HG03469 (cell line): ENCODE measurements at regions not wholly inside any gene's neighbourhood (a gene's known extent, or its start where the extent isn't known, plus 50 kb on each side); places are given as distances from the start of the nearest gene placed in this dataset.

Source experiments
- ATAC-seq: cut with Tn5 transposase; IDR thresholded peaks from one replicate; pipeline ENCODE4 v1.9.1; 2021; ENCODE audit warnings: mild to moderate bottlenecking, moderate library complexity, moderate number of reproducible peaks; ENCODE audit not compliant: unreplicated experiment

DNA sequence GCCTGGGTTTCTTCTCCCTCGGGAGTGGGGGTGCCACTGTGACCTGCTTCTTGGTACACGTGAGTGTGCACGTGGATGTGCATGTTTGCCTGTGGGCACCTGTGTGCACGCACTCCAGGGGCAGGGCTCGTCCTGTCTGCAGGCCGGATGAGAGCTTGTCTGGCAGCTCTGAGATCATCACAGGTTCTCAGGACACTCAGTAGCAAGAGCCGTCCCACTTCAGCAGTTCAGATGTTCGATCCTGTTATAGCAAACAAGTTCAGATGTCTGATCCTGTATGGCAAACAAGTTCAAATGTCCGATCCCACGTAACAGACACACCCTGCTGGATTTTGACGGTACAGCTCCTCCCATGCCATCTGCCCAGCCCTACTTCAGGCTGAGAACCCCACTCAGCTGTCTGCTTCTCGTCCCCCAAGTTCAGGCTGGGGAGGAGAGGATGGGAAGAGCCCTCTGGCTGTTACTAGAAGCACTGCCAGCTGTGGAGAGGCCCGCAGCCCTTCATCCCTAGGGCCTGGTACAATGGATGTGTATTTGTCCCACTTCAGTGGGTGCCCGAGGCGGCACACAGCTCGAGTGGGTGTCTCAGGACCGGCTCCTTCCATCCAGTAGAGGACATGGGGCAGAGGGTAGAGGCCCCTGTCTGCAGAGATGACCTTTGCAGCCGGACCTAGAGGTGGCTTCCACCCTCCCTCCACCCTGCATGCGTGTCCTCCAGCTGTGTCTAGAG, 1126.9 kb downstream of the BRD1 start:
- no peak for ATAC-seq

- ATAC-seq, result no peak
Observed at GRCh38 chr22:48700180-48700565, 1127.5 kb downstream of the BRD1 start.

- ATAC-seq, result no peak
Observed at GRCh38 chr22:48699511-48699910, 1128.2 kb downstream of the BRD1 start.

GRCh38 chr22:48698618-48699017, 1129.1 kb downstream of the BRD1 start:
- ATAC-seq, result no peak

- no peak for ATAC-seq
Observed at GRCh38 chr22:48697694-48698276, 1129.9 kb downstream of the BRD1 start.

- no peak for ATAC-seq
Observed at GRCh38 chr22:48697223-48697622, 1130.5 kb downstream of the BRD1 start.

DNA sequence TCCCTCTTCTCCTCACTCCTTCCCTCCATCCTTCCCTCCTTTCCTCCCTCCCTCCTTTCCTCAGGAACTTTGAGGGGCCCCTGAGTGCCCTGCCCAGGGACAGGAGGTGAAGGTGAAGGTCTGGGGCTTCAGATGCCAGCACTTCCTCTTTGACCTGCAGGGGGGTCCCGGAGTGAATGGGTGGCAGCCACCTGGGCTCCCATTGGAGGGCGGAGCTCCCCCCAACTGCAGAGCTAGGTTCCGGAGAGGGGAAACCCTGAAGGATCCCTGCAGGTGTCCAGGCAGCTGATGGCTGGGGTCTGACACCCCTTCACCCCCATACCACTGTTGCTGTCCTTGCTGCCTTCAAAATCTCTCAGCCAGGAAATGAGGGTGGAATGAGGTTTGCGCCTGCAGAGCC, 1131.3 kb downstream of the BRD1 start:
- no peak for ATAC-seq

DNA sequence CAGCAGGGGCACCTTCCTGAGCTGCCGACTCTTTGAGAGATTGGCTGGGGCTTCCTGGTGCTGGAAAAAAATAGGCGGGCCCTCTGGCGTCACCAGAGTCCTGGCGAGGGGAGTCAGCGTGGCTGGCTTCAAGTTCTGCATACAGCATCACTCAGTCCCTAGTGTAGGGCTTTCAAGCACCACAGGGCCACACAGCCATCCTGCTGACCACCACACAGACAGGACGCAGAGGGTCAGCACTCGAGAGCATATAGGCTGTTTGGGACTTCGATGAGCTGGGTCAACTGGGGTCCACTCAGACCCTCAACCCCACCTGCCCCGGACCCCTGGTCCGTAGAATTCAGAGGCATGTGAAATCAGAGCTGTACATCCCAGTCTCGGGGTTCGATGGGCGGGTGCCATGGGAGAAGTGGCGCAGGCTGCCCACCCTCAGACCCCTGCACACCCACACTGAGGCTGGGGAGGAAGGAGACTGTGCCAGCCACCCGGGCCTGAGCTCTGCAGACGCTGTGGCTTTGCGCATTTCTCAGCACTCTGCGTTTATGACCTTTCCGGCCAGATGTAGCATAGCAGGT, 1131.9 kb downstream of the BRD1 start:
- ATAC-seq, result no peak

GRCh38 chr22:48695251-48695650, 1132.4 kb downstream of the BRD1 start:
- no peak for ATAC-seq

GRCh38 chr22:48694296-48694883, 1133.3 kb downstream of the BRD1 start:
- no peak for ATAC-seq

DNA sequence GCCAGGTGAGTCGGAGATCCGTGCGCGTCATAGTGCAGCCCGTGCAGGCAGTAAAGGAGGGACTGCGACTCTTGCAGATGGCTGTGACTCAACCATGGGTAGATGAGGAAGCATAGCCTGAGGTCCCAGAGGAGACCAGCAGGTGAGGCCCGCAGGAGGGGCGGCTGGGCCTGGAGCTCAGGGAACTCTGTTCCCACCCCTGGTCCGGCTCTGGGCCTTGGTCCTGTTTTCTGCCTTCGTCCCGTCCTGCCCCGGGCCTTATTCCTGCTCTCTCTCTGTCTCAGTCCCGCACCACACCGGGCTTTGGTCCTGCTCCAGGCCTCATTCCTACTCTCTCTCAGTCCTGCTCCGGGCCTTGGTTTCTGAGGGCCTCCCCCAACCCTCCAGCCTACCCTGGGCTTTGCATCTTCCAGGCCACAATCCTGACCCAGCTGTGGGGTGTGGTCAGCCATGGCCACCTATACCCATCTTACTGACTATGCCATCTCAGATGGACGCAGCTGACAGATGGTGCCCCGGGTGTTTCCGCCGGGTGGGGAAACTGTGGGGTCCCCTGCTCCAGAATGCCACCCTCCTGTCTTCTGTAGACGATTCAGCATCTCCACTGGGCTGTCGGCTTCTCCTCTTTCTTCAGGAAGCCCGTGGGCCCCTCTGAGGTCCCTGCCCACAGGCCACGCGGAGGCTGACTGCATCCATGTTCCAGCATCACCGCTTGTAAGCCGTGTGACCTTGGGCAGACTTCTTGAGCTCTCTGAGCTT, 1134.1 kb downstream of the BRD1 start:
- ATAC-seq, result no peak

- no peak for ATAC-seq
Observed at GRCh38 chr22:48692734-48693376, 1134.8 kb downstream of the BRD1 start.

GRCh38 chr22:48691431-48691851, 1136.2 kb downstream of the BRD1 start:
- no peak for ATAC-seq

- ATAC-seq, result no peak
Observed at GRCh38 chr22:48690583-48691317, 1136.9 kb downstream of the BRD1 start.

DNA sequence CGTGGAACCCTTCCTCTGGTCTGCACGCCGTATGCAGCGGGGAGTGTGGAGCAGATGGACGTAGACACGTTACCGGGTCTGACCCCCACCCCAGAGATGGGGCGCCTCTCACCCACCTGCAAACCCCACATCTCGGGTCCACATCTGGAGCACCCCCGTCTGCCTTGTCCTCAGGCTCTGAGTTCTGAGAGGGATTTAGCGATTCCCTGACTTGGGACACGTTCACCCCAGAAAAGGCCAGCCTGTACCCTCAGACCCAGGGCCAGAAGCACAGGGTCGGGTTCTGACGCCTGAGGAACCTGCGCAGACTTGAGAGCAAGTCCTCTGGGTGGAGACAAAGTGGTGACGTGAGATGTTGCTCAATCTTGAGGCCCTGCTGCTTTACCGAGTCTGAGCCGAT, 1138.5 kb downstream of the BRD1 start:
- ATAC-seq, result no peak

DNA sequence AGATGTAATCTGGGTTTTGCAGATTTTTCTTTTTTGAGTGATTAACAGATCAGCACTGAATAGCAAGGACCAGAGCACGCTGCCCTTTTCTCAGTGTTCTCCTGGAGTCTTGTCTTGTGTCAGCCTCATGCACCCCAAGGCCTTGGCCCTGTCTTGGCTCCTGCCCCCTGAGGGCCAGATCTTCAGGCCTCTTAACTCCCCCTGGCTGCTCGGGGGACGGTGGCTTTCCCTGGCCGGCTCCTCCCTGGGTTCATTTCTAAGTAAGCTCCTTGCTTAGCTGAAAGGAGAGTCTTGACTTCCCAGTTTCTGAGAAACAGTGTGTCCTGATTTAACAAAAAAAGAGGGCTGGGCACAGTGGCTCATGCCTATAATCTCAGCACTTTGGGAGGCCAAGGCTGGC, 1139.3 kb downstream of the BRD1 start:
- no peak for ATAC-seq

DNA sequence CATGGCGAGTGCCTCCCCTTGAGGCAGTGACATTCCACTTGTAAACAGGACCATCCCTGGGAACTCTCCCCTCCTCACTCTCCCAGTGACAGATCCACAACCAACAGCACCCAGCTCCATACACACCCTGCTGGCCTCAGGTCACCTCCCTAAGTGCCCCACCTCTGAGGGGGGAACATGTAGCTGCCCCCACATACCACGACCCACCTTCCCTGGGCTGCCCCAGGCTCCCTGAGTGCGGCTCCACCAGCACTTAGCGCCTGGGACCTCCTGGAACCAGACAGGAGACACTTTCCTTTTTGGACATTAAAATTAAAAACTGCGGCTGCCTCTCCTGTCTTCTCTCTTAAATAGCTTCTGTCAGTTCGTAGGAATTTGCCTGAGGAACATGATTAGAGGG, 1140.1 kb downstream of the BRD1 start:
- no peak for ATAC-seq

DNA sequence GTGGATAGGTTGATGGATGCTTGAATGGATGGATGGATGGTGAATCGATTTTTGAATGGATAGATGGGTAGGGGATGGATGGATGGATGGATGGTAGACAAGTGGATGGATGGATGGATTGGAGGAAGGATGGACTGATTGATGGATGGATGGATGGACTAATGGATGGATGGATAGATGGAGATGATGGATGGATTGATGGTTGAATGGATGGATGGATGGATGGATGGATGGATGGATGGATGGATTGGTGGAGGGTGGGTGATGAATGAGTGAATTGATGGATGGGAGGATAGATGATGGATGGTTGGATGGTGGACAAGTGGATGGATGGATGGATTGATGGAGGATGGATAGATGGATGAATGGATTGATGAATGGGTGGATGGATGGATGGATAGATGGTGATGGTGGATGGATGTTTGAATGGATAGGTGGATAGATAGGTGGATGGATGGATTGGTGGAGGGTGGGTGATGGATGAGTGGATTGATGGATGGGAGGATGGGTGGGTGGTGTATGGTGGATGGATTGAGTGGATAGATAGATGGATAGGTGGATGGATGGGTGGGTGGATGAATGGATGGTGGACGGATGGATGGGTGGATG, 1140.9 kb downstream of the BRD1 start:
- ATAC-seq, result no peak

- no peak for ATAC-seq
Observed at GRCh38 chr22:48685767-48686166, 1141.9 kb downstream of the BRD1 start.

DNA sequence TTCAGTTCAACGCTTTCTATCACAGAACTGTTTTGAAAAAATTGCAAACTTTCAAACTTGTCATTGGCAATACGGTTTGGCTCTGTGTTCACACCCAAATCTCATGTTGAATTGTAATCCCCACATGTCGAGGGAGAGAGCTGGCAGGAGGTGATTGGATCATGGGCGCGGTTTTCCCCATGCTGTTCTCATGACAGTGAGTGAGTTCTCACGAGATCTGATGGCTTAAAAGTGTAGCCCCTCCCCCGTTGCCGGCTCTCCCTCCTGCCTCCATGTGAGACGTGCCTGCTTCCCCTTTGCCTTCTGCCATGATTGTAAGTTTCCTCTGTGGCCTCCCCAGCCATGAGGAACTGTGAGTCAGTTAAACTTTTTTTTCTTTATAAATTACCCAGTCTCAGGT, 1144.0 kb downstream of the BRD1 start:
- ATAC-seq, result no peak
